Common myeloid progenitor, CD34-positive (primary cell): ENCODE measurements at regions not wholly inside any gene's neighbourhood (a gene's known extent, or its start where the extent isn't known, plus 50 kb on each side); places are given as distances from the start of the nearest gene placed in this dataset.

Experiments used
- CTCF ChIA-PET: fragments of 350-600 bp; sonication (Branson Sonifier 250); formaldehyde crosslinking; loops from one replicate; lab custom pipeline; 2021; ENCODE audit warnings: antibody characterized with exemption; lab: Charles Lee
- POLR2A ChIA-PET: fragments of 350-600 bp; sonication (Branson Sonifier 250); formaldehyde crosslinking; loops from one replicate; lab custom pipeline; 2021; ENCODE audit warnings: antibody characterized with exemption; lab: Charles Lee
- DNase-seq, 3 donors: peaks; one replicate each; pipeline versions ENCODE4 v3.0.0 to v3.0.0-alpha.2; 2013
- H3K27ac ChIP-seq, 2 experiments: 1 replicate in 1 of 2; 2 replicates in 1 of 2; pipeline ENCODE4 v1.7.0; 2013; ENCODE audit warnings: inconsistent platforms in 2 of 2, low read length in 2 of 2, mild to moderate bottlenecking in 2 of 2, low read depth in 1 of 2, moderate library complexity in 1 of 2; ENCODE audit not compliant: severe bottlenecking in 2 of 2, insufficient read depth in 1 of 2, poor library complexity in 1 of 2
- H3K27me3 ChIP-seq, 5 experiments: replicated peaks in 2 of 5; 1 replicate in 3 of 5; 2 replicates in 2 of 5; pipeline versions ENCODE4 v1.6.1 to v1.7.0; 2013; ENCODE audit warnings: low read length in 4 of 5, mild to moderate bottlenecking in 2 of 5, moderate library complexity in 2 of 5, inconsistent platforms in 1 of 5; ENCODE audit not compliant: insufficient read depth in 5 of 5, control insufficient read depth in 4 of 5
- H3K36me3 ChIP-seq, 4 experiments: 1 replicate in 2 of 4; 2 replicates in 2 of 4; pipeline versions ENCODE4 v1.6.1 to v1.7.0; 2013; ENCODE audit warnings: low read length in 3 of 4, control low read depth in 1 of 4, mild to moderate bottlenecking in 1 of 4; ENCODE audit not compliant: control insufficient read depth in 4 of 4, insufficient read depth in 4 of 4
- H3K4me1 ChIP-seq, 4 experiments: 1 replicate in 3 of 4; 2 replicates in 1 of 4; pipeline versions ENCODE4 v1.6.1 to v1.7.1; 2013; ENCODE audit warnings: low read length in 3 of 4, mild to moderate bottlenecking in 3 of 4, control low read depth in 1 of 4, inconsistent platforms in 1 of 4, moderate library complexity in 1 of 4; ENCODE audit not compliant: control insufficient read depth in 4 of 4, insufficient read depth in 4 of 4; ENCODE audit errors: control extremely low read depth in 1 of 4
- H3K4me3 ChIP-seq, 7 experiments: 1 replicate in 4 of 7; 2 replicates in 3 of 7; pipeline versions ENCODE4 v1.5.1 to v1.7.0; 2013; ENCODE audit warnings: mild to moderate bottlenecking in 7 of 7, low read length in 6 of 7, moderate library complexity in 6 of 7, inconsistent platforms in 2 of 7, low read depth in 2 of 7, control low read depth in 1 of 7; ENCODE audit not compliant: insufficient read depth in 4 of 7, control insufficient read depth in 1 of 7; ENCODE audit errors: extremely low read depth in 1 of 7
- H3K9me3 ChIP-seq, 5 experiments: 1 replicate in 4 of 5; 2 replicates in 1 of 5; pipeline versions ENCODE4 v1.6.1 to v1.7.1; 2013; ENCODE audit warnings: low read length in 4 of 5, mild to moderate bottlenecking in 2 of 5, inconsistent platforms in 1 of 5, low read depth in 1 of 5, moderate library complexity in 1 of 5; ENCODE audit not compliant: control insufficient read depth in 4 of 5, insufficient read depth in 2 of 5; ENCODE audit errors: control extremely low read depth in 1 of 5
- WGBS: methylation state at CpG from one replicate; pipeline ENCODE4 v1.1.5; 2013; ENCODE audit not compliant: insufficient coverage; 5-methylcytosine and 5-hydroxymethylcytosine counted together

- 85% methylated on average over 6 of the region's 9 CpGs for WGBS
- POLR2A ChIA-PET, result no interaction called here
- CTCF ChIA-PET, result no interaction called here
Measured at GRCh38 chr6:169385237-169385880, 131.7 kb upstream of the THBS2 start.

GRCh38 chr6:169384291-169384690 is 130.6 kb upstream of the THBS2 start:
- Histone ChIP-seq H3K27ac (no peak overlapping the region), H3K4me3 (no peak overlapping the region), H3K36me3 (no peaks in the 10 kb centered on the region), H3K9me3 (peaks cover 0 to 10% (median 4%) of the 10 kb centered on the region in 5 experiments), H3K4me1 (no peaks in the 10 kb centered on the region), H3K27me3 (no peaks in the 10 kb centered on the region)
- ChIA-PET CTCF (no interaction called here), POLR2A (no interaction called here)
- WGBS, result 80% methylated on average over 6 of the region's 7 CpGs
- no peak for DNase-seq

More at GRCh38 chr6:169385237-169385880, 131.7 kb upstream of the THBS2 start:
- no peaks in the 10 kb centered on the region for H3K27me3 ChIP-seq
- no peak for DNase-seq
- no peak overlapping the region for H3K4me3 ChIP-seq
- H3K27ac ChIP-seq, result no peak overlapping the region
- no peaks in the 10 kb centered on the region for H3K4me1 ChIP-seq
- H3K9me3 ChIP-seq, result peaks cover 0 to 19% (median 4%) of the 10 kb centered on the region in 5 experiments
- H3K36me3 ChIP-seq, result no peaks in the 10 kb centered on the region

- no peaks in the 10 kb centered on the region for H3K4me1 ChIP-seq
- H3K4me3 ChIP-seq, result no peak overlapping the region
- H3K27ac ChIP-seq, result no peak overlapping the region
- ChIA-PET POLR2A (no interaction called here), CTCF (no interaction called here)
- H3K9me3 ChIP-seq, result peaks cover 0 to 9% (median 0%) of the 10 kb centered on the region in 5 experiments
- DNase-seq, result no peak
- H3K36me3 ChIP-seq, result no peaks in the 10 kb centered on the region
- no peaks in the 10 kb centered on the region for H3K27me3 ChIP-seq
- WGBS, result 29% methylated on average over 5 of the region's 6 CpGs
Measured at GRCh38 chr6:169383265-169383664, 129.6 kb upstream of the THBS2 start.

GRCh38 chr6:169382735-169383134 is 129.1 kb upstream of the THBS2 start:
- POLR2A ChIA-PET, result no interaction called here
- no peaks in the 10 kb centered on the region for H3K27me3 ChIP-seq
- peaks cover 0 to 9% (median 0%) of the 10 kb centered on the region in 5 experiments for H3K9me3 ChIP-seq
- H3K4me1 ChIP-seq, result no peaks in the 10 kb centered on the region
- H3K27ac ChIP-seq, result no peak overlapping the region
- no peak overlapping the region for H3K4me3 ChIP-seq
- CTCF ChIA-PET, result no interaction called here
- 60% methylated on average over 1 of the region's 1 CpG for WGBS
- no peaks in the 10 kb centered on the region for H3K36me3 ChIP-seq
- DNase-seq, result no peak

GRCh38 chr6:169381988-169382387 is 128.3 kb upstream of the THBS2 start:
- no peak for DNase-seq
- 87% methylated on average over 4 of the region's 6 CpGs for WGBS
- Histone ChIP-seq H3K4me3 (no peak overlapping the region), H3K27me3 (no peaks in the 10 kb centered on the region), H3K4me1 (no peaks in the 10 kb centered on the region), H3K36me3 (no peaks in the 10 kb centered on the region), H3K9me3 (peaks cover 0 to 9% (median 0%) of the 10 kb centered on the region in 5 experiments), H3K27ac (no peak overlapping the region)
- POLR2A ChIA-PET, result no interaction called here
- CTCF ChIA-PET, result no interaction called here

- 76% methylated on average over 8 of the region's 8 CpGs for WGBS
- POLR2A ChIA-PET, result no interaction called here
- H3K9me3 ChIP-seq, result peaks cover 0 to 13% (median 2%) of the 10 kb centered on the region in 5 experiments
Measured at GRCh38 chr6:169380493-169380892, 126.8 kb upstream of the THBS2 start.

DNA sequence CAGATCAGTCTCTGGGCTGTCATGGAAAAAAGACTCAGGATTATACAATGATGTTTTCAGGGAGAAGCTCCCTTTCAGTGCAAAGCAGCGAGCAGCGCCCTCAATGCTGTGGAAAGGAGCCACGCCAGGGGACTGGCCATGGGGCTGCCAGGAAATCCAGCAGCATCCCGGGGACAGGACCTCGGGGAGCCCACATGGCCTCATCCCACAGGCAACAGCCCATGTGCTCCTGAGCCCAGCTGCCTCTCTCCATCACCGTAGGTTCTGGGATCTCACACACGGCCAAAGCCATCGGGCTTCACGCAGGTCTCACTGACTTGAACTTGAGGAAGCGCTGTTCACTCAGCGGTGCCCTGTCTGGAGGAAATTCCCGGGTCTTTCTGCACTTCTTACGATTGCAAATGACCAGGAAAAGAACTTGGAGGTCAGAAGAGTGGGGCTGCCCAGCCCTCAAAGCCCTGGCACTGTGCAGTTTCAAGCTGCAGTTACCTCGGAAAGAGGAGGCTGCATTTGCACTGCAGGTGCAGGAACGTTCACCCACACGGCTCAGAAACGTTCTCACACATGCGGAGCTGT is 125.9 kb upstream of the THBS2 start:
- Histone ChIP-seq H3K4me1 (no peaks in the 10 kb centered on the region), H3K4me3 (no peak overlapping the region), H3K27me3 (no peaks in the 10 kb centered on the region), H3K9me3 (peaks cover 0 to 15% (median 3%) of the 10 kb centered on the region in 5 experiments), H3K36me3 (no peaks in the 10 kb centered on the region), H3K27ac (no peak overlapping the region)
- CTCF ChIA-PET, result no interaction called here
- POLR2A ChIA-PET, result no interaction called here
- no peak for DNase-seq
- 90% methylated on average over 18 of the region's 18 CpGs for WGBS

More at GRCh38 chr6:169380493-169380892, 126.8 kb upstream of the THBS2 start:
- Histone ChIP-seq H3K4me1 (no peaks in the 10 kb centered on the region), H3K27me3 (no peaks in the 10 kb centered on the region), H3K36me3 (no peaks in the 10 kb centered on the region), H3K4me3 (no peak overlapping the region), H3K27ac (no peak overlapping the region)
- DNase-seq, result no peak
- CTCF ChIA-PET, result no interaction called here
